ENCODE measurements at regions not wholly inside any gene's neighbourhood (a gene's known extent, or its start where the extent isn't known, plus 50 kb on each side); places are given as distances from the start of the nearest gene placed in this dataset.
"Not testable (repeated sequence)": the region's sequence is repeated elsewhere in the genome, so short reads cannot be mapped to it uniquely, and the experiment has no call there.

- H3K4me1 ChIP-seq (ENCODE audit: insufficient read depth, low read length), result no peaks in the 10 kb centered on the region
- H2AFZ ChIP-seq (ENCODE audit: low read depth, low read length), result no peak overlapping the region
- Mint-ChIP-seq H3K4me3 (ENCODE audit: unreplicated experiment) (no peak overlapping the region), H3K27ac (ENCODE audit: unreplicated experiment) (no peak overlapping the region), H3K4me1 (ENCODE audit: low read depth, unreplicated experiment) (no peaks in the 10 kb centered on the region), H3K9me3 (ENCODE audit: unreplicated experiment) (peaks cover 7% of the 10 kb centered on the region), H3K27me3 (ENCODE audit: low read depth, unreplicated experiment) (peaks cover 13% of the 10 kb centered on the region), H3K36me3 (ENCODE audit: low read depth, unreplicated experiment) (no peaks in the 10 kb centered on the region)
- H3K9me3 ChIP-seq (ENCODE audit: insufficient read depth, low read depth, low read length), result peaks cover under 1% of the 10 kb centered on the region
- no peaks in the 10 kb centered on the region for H3K36me3 ChIP-seq (ENCODE audit: insufficient read depth, low read length)
- TF ChIP-seq CTCF (IDR thresholded peaks at IDR 0.05; ENCODE audit: insufficient read depth, low read depth, low read length) (no peak), EZH2 (IDR thresholded peaks at IDR 0.05; ENCODE audit: insufficient read depth, low read length) (no peak)
- DNase-seq (ENCODE audit: low read depth) (no peak), FAIRE-seq (no peak)
- H3K79me2 ChIP-seq (ENCODE audit: insufficient read depth, low read length), result no peaks in the 10 kb centered on the region
- no peaks in the 10 kb centered on the region for H3K27me3 ChIP-seq (ENCODE audit: insufficient read depth, low read length)
- no peak overlapping the region for H3K4me2 ChIP-seq (ENCODE audit: low read length)
- no peak overlapping the region for H3K27ac ChIP-seq (ENCODE audit: low read depth, low read length)
- H3K4me3 ChIP-seq (ENCODE audit: insufficient read depth, low read depth, low read length), result no peak overlapping the region
- no peak overlapping the region for H3K9ac ChIP-seq (ENCODE audit: low read length)
- H4K20me1 ChIP-seq (ENCODE audit: insufficient read depth, low read length), result no peaks in the 10 kb centered on the region
Measured at GRCh38 chr7:156504006-156504405, 136.6 kb upstream of the RNF32 start.

- peaks cover 5% of the 10 kb centered on the region for H3K9me3 Mint-ChIP-seq (ENCODE audit: unreplicated experiment)
- no peak overlapping the region for H3K9ac ChIP-seq (ENCODE audit: low read length)
Measured at GRCh38 chr7:156503196-156503595, 137.4 kb upstream of the RNF32 start.

GRCh38 chr7:156501815-156502214, 138.8 kb upstream of the RNF32 start:
- H2AFZ ChIP-seq (ENCODE audit: low read depth, low read length); H3K36me3 ChIP-seq (ENCODE audit: insufficient read depth, low read length); DNase-seq (ENCODE audit: low read depth); H3K9me3 Mint-ChIP-seq (ENCODE audit: unreplicated experiment); H3K27me3 ChIP-seq (ENCODE audit: insufficient read depth, low read length); H4K20me1 ChIP-seq (ENCODE audit: insufficient read depth, low read length); H3K9me3 ChIP-seq (ENCODE audit: insufficient read depth, low read depth, low read length); H3K27ac Mint-ChIP-seq (ENCODE audit: unreplicated experiment); H3K79me2 ChIP-seq (ENCODE audit: insufficient read depth, low read length); H3K4me3 Mint-ChIP-seq (ENCODE audit: unreplicated experiment); H3K4me2 ChIP-seq (ENCODE audit: low read length); H3K27ac ChIP-seq (ENCODE audit: low read depth, low read length); H3K4me1 Mint-ChIP-seq (ENCODE audit: low read depth, unreplicated experiment); H3K9ac ChIP-seq (ENCODE audit: low read length); H3K4me3 ChIP-seq (ENCODE audit: insufficient read depth, low read depth, low read length); H3K36me3 Mint-ChIP-seq (ENCODE audit: low read depth, unreplicated experiment); FAIRE-seq; H3K4me1 ChIP-seq (ENCODE audit: insufficient read depth, low read length): not testable (repeated sequence)
- H3K27me3 Mint-ChIP-seq (ENCODE audit: low read depth, unreplicated experiment), result peaks cover 13% of the 10 kb centered on the region

More at GRCh38 chr7:156503196-156503595, 137.4 kb upstream of the RNF32 start:
- Histone ChIP-seq H3K9me3 (ENCODE audit: insufficient read depth, low read depth, low read length) (peaks cover 5% of the 10 kb centered on the region), H3K27me3 (ENCODE audit: insufficient read depth, low read length) (no peaks in the 10 kb centered on the region), H3K4me3 (ENCODE audit: insufficient read depth, low read depth, low read length) (no peak overlapping the region), H2AFZ (ENCODE audit: low read depth, low read length) (no peak overlapping the region), H3K27ac (ENCODE audit: low read depth, low read length) (no peak overlapping the region), H3K4me2 (ENCODE audit: low read length) (no peak overlapping the region), H3K36me3 (ENCODE audit: insufficient read depth, low read length) (no peaks in the 10 kb centered on the region), H3K79me2 (ENCODE audit: insufficient read depth, low read length) (no peaks in the 10 kb centered on the region), H3K4me1 (ENCODE audit: insufficient read depth, low read length) (no peaks in the 10 kb centered on the region), H4K20me1 (ENCODE audit: insufficient read depth, low read length) (no peaks in the 10 kb centered on the region)
- no peaks in the 10 kb centered on the region for H3K4me1 Mint-ChIP-seq (ENCODE audit: low read depth, unreplicated experiment)
- H3K36me3 Mint-ChIP-seq (ENCODE audit: low read depth, unreplicated experiment), result no peaks in the 10 kb centered on the region
- DNase-seq (ENCODE audit: low read depth) (no peak), FAIRE-seq (no peak)
- no peak for TF ChIP-seq EZH2 (IDR thresholded peaks at IDR 0.05; ENCODE audit: insufficient read depth, low read length)
- TF ChIP-seq CTCF (IDR thresholded peaks at IDR 0.05; ENCODE audit: insufficient read depth, low read depth, low read length), result no peak
- no peak overlapping the region for H3K27ac Mint-ChIP-seq (ENCODE audit: unreplicated experiment)
- no peak overlapping the region for H3K4me3 Mint-ChIP-seq (ENCODE audit: unreplicated experiment)
- peaks cover 13% of the 10 kb centered on the region for H3K27me3 Mint-ChIP-seq (ENCODE audit: low read depth, unreplicated experiment)
